NCI-H1417 (cell line): ENCODE measurements at regions not wholly inside any gene's neighbourhood (a gene's known extent, or its start where the extent isn't known, plus 50 kb on each side); places are given as distances from the start of the nearest gene placed in this dataset.

Source experiments
- DNase-seq, 3 experiments: peaks; one replicate each; lab custom pipeline; 2025; lab: John Stamatoyannopoulos, UW

GRCh38 chr18:59057969-59058368, 81.7 kb upstream of the SEC11C start:
- DNase-seq: no peak

- no peak for DNase-seq
These were observed 80.5 kb upstream of the SEC11C start for GRCh38 chr18:59059140-59059539.

GRCh38 chr18:59060551-59060950, 79.1 kb upstream of the SEC11C start:
- no peak for DNase-seq

- no peak for DNase-seq
These were observed 77.6 kb upstream of the SEC11C start for GRCh38 chr18:59061914-59062642.

- no peak for DNase-seq
These were observed 77.1 kb upstream of the SEC11C start for GRCh38 chr18:59062643-59063006.

GRCh38 chr18:59063300-59063906, 76.3 kb upstream of the SEC11C start:
- peak in 2 of 3 experiments; percentile 81 to 91 for DNase-seq

GRCh38 chr18:59063912-59064311, 75.8 kb upstream of the SEC11C start:
- DNase-seq: no peak

GRCh38 chr18:59065684-59066083, 74.0 kb upstream of the SEC11C start:
- DNase-seq: peak in 2 of 3 experiments; percentile 65 to 89

- DNase-seq: peak in 1 of 3 experiments; percentile 50
These were observed 71.8 kb upstream of the SEC11C start for GRCh38 chr18:59067873-59068272.

GRCh38 chr18:59068276-59069071, 71.2 kb upstream of the SEC11C start:
- no peak for DNase-seq

- peak; percentile 85 to 93 (median 86) for DNase-seq
These were observed 69.3 kb upstream of the SEC11C start for GRCh38 chr18:59070181-59070912.

GRCh38 chr18:59072727-59073421, 66.8 kb upstream of the SEC11C start:
- no peak for DNase-seq

- DNase-seq: peak in 1 of 3 experiments; percentile 46
These were observed 63.8 kb upstream of the SEC11C start for GRCh38 chr18:59075923-59076322.

- DNase-seq: peak; percentile 44 to 91 (median 82)
These were observed 60.4 kb upstream of the SEC11C start for GRCh38 chr18:59079264-59079663.

- peak; percentile 41 to 86 (median 76) for DNase-seq
These were observed 59.8 kb upstream of the SEC11C start for GRCh38 chr18:59079687-59080501.

GRCh38 chr18:59083136-59083818, 56.4 kb upstream of the SEC11C start:
- peak in 1 of 3 experiments; percentile 80 for DNase-seq

GRCh38 chr18:59085126-59085794, 54.4 kb upstream of the SEC11C start:
- peak in 2 of 3 experiments; percentile 45 to 83 for DNase-seq

GRCh38 chr18:59085797-59086196, 53.9 kb upstream of the SEC11C start:
- no peak for DNase-seq

- no peak for DNase-seq
These were observed 53.2 kb upstream of the SEC11C start for GRCh38 chr18:59086522-59086921.
